Immature natural killer cell (primary cell): ENCODE measurements at regions not wholly inside any gene's neighbourhood (a gene's known extent, or its start where the extent isn't known, plus 50 kb on each side); places are given as distances from the start of the nearest gene placed in this dataset.

Source experiments
- DNase-seq, 3 donors: peaks; one replicate each; pipeline ENCODE4 v3.0.0; 2022; ENCODE audit warnings: mixed read lengths in 1 of 3
- H3K27ac Mint-ChIP-seq, 6 donors: one replicate each; pipeline ENCODE4 v1.8.0; 2020; ENCODE audit warnings: mixed read lengths in 6 of 6, mild to moderate bottlenecking in 5 of 6, inconsistent platforms in 4 of 6, moderate library complexity in 3 of 6
- H3K27me3 Mint-ChIP-seq, 3 donors: one replicate each; pipeline ENCODE4 v1.8.0; 2020 to 2021; ENCODE audit warnings: low read depth in 3 of 3, mild to moderate bottlenecking in 3 of 3, mixed read lengths in 3 of 3, moderate library complexity in 3 of 3, inconsistent platforms in 1 of 3
- H3K36me3 Mint-ChIP-seq, 3 donors: one replicate each; pipeline ENCODE4 v1.8.0; 2020; ENCODE audit warnings: mixed read lengths in 3 of 3, inconsistent platforms in 2 of 3, mild to moderate bottlenecking in 2 of 3
- H3K4me1 Mint-ChIP-seq, 2 donors: one replicate each; pipeline ENCODE4 v1.8.0; 2020; ENCODE audit warnings: inconsistent platforms in 2 of 2, mild to moderate bottlenecking in 2 of 2, mixed read lengths in 2 of 2, moderate library complexity in 1 of 2
- H3K4me3 Mint-ChIP-seq, 5 donors: one replicate each; pipeline ENCODE4 v1.8.0; 2020; ENCODE audit warnings: mild to moderate bottlenecking in 5 of 5, mixed read lengths in 5 of 5, inconsistent platforms in 3 of 5, moderate library complexity in 3 of 5
- H3K9me3 Mint-ChIP-seq, 6 donors: one replicate each; pipeline ENCODE4 v1.8.0; 2020; ENCODE audit warnings: mild to moderate bottlenecking in 6 of 6, mixed read lengths in 6 of 6, inconsistent platforms in 4 of 6, moderate library complexity in 3 of 6

- DNase-seq: no peak
- H3K4me1 Mint-ChIP-seq: no peaks in the 10 kb centered on the region
- no peak overlapping the region for H3K4me3 Mint-ChIP-seq
- H3K27ac Mint-ChIP-seq: no peak overlapping the region
- peaks cover 0 to 5% (median 4%) of the 10 kb centered on the region in 3 donors for H3K36me3 Mint-ChIP-seq
- H3K9me3 Mint-ChIP-seq: peaks cover 1 to 18% (median 11%) of the 10 kb centered on the region in 6 donors
- H3K27me3 Mint-ChIP-seq: no peaks in the 10 kb centered on the region
Observed at GRCh38 chr13:21949818-21950429, 279.1 kb downstream of the FGF9 start.

GRCh38 chr13:21956666-21957065 is 285.8 kb downstream of the FGF9 start:
- DNase-seq: no peak
- Mint-ChIP-seq H3K36me3 (no peaks in the 10 kb centered on the region), H3K27ac (no peak overlapping the region), H3K9me3 (peaks cover 0 to 3% (median 0%) of the 10 kb centered on the region in 6 donors), H3K4me1 (no peaks in the 10 kb centered on the region), H3K4me3 (no peak overlapping the region), H3K27me3 (peaks cover 1 to 6% (median 1%) of the 10 kb centered on the region in 3 donors)

GRCh38 chr13:21957833-21958232 is 287.0 kb downstream of the FGF9 start:
- no peak for DNase-seq

GRCh38 chr13:21960108-21960507 is 289.2 kb downstream of the FGF9 start:
- peaks cover 3 to 6% (median 3%) of the 10 kb centered on the region in 3 donors for H3K27me3 Mint-ChIP-seq
- no peak overlapping the region for H3K27ac Mint-ChIP-seq
- H3K4me1 Mint-ChIP-seq: no peaks in the 10 kb centered on the region
- H3K9me3 Mint-ChIP-seq: peaks cover 0 to 3% (median 0%) of the 10 kb centered on the region in 6 donors
- H3K36me3 Mint-ChIP-seq: peaks cover 0 to 3% (median 0%) of the 10 kb centered on the region in 3 donors
- H3K4me3 Mint-ChIP-seq: no peak overlapping the region
- no peak for DNase-seq

More at GRCh38 chr13:21957833-21958232, 287.0 kb downstream of the FGF9 start:
- Mint-ChIP-seq H3K4me3 (no peak overlapping the region), H3K27me3 (peaks cover 3 to 6% (median 3%) of the 10 kb centered on the region in 3 donors), H3K9me3 (peaks cover 0 to 3% (median 0%) of the 10 kb centered on the region in 6 donors), H3K27ac (no peak overlapping the region), H3K36me3 (peaks cover 0 to 3% (median 0%) of the 10 kb centered on the region in 3 donors), H3K4me1 (no peaks in the 10 kb centered on the region)

DNA sequence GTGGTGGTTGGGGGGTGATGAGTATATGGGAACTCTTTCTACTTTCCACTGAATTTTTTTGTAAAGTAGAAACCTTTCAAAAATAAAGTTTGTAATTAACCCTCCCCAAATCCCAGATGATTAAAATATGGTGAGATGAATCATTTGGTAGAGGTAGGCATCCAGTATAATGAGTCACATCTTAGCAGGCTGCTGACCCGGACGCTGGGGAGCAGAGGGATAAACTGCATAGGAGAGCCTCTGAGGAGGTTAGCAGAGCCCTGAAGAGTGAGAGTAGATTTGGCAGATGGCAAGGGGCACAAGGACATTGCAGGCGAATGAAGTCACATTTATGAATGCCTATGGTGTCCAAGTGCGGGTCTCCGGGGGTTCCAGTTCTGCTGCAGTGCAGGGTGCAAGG is 293.8 kb downstream of the FGF9 start:
- H3K36me3 Mint-ChIP-seq: peaks cover 0 to 3% (median 0%) of the 10 kb centered on the region in 3 donors

GRCh38 chr13:21965095-21965494 is 294.2 kb downstream of the FGF9 start:
- Mint-ChIP-seq H3K9me3 (peaks cover 0 to 3% (median 0%) of the 10 kb centered on the region in 6 donors), H3K4me3 (no peak overlapping the region), H3K27me3 (peaks cover 2 to 7% (median 4%) of the 10 kb centered on the region in 3 donors), H3K36me3 (peaks cover 0 to 3% (median 0%) of the 10 kb centered on the region in 3 donors), H3K4me1 (no peaks in the 10 kb centered on the region), H3K27ac (no peak overlapping the region)
- no peak for DNase-seq

More for the DNA sequence above, 293.8 kb downstream of the FGF9 start:
- no peaks in the 10 kb centered on the region for H3K4me1 Mint-ChIP-seq
- no peak for DNase-seq
- H3K27me3 Mint-ChIP-seq: peaks cover 2 to 7% (median 4%) of the 10 kb centered on the region in 3 donors
- no peak overlapping the region for H3K27ac Mint-ChIP-seq
- no peak overlapping the region for H3K4me3 Mint-ChIP-seq
- peaks cover 0 to 3% (median 0%) of the 10 kb centered on the region in 6 donors for H3K9me3 Mint-ChIP-seq

GRCh38 chr13:21966014-21966413 is 295.1 kb downstream of the FGF9 start:
- DNase-seq: no peak
- peaks cover 0 to 3% (median 0%) of the 10 kb centered on the region in 6 donors for H3K9me3 Mint-ChIP-seq
- peaks cover 0 to 3% (median 0%) of the 10 kb centered on the region in 3 donors for H3K36me3 Mint-ChIP-seq
- no peak overlapping the region for H3K4me3 Mint-ChIP-seq
- H3K4me1 Mint-ChIP-seq: no peaks in the 10 kb centered on the region
- H3K27ac Mint-ChIP-seq: no peak overlapping the region
- H3K27me3 Mint-ChIP-seq: peaks cover 2 to 7% (median 4%) of the 10 kb centered on the region in 3 donors

DNA sequence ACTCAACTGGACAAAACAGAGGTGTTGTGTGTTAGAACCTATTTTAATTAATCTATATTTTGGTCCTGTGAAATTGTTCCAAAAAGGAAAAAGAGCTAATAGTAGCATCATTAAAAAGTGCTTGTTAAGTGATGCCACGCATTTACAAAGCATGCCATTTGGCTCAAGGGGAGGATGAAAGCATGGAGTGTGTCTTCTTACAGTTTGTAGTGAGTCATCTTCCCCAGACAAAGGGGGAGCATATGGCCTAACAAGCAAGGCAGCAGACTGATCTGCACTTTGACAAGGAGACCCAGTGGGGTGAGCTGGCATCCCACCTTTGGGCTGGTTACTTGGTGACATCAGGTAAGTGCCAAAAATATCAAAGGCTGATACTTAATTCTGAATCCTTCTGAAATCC is 297.0 kb downstream of the FGF9 start:
- no peak overlapping the region for H3K4me3 Mint-ChIP-seq
- H3K27ac Mint-ChIP-seq: no peak overlapping the region
- no peak for DNase-seq
- H3K36me3 Mint-ChIP-seq: no peaks in the 10 kb centered on the region
- no peaks in the 10 kb centered on the region for H3K4me1 Mint-ChIP-seq
- H3K27me3 Mint-ChIP-seq: peaks cover 0 to 5% (median 0%) of the 10 kb centered on the region in 3 donors
- no peaks in the 10 kb centered on the region for H3K9me3 Mint-ChIP-seq

GRCh38 chr13:21970172-21970571 is 299.3 kb downstream of the FGF9 start:
- no peak overlapping the region for H3K27ac Mint-ChIP-seq
- peaks cover 0 to 5% (median 0%) of the 10 kb centered on the region in 3 donors for H3K27me3 Mint-ChIP-seq
- no peaks in the 10 kb centered on the region for H3K9me3 Mint-ChIP-seq

DNA sequence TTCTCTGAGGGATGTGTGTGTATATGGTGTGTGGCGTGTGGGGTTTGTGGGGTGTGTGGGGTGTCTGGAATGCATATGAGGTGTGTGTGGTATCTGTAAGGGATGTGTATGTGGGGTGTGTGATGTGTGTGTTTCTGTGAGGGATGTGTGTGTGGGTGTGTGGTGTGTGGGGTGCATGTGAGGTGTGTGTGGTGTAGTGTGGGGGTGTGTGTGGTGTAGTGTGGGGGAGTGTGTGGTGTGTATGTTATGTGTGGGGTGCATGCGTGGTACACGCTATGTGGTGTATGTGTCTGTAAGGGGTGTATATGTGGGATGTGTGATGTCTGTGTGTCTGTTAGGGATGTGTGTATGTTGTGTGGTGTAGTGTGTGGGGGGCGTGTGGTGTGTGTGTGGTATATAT is 300.0 kb downstream of the FGF9 start:
- no peaks in the 10 kb centered on the region for H3K36me3 Mint-ChIP-seq
- H3K9me3 Mint-ChIP-seq: no peaks in the 10 kb centered on the region
- H3K4me1 Mint-ChIP-seq: no peaks in the 10 kb centered on the region
- DNase-seq: no peak
- H3K4me3 Mint-ChIP-seq: no peak overlapping the region
- H3K27me3 Mint-ChIP-seq: peaks cover 0 to 5% (median 0%) of the 10 kb centered on the region in 3 donors
- H3K27ac Mint-ChIP-seq: no peak overlapping the region

More at GRCh38 chr13:21970172-21970571, 299.3 kb downstream of the FGF9 start:
- Mint-ChIP-seq H3K36me3 (no peaks in the 10 kb centered on the region), H3K4me1 (no peaks in the 10 kb centered on the region), H3K4me3 (no peak overlapping the region)
- no peak for DNase-seq

- Mint-ChIP-seq H3K27ac (no peak overlapping the region), H3K4me3 (no peak overlapping the region)
Observed at GRCh38 chr13:21971662-21972621, 301.1 kb downstream of the FGF9 start.

GRCh38 chr13:21973437-21974125 is 302.7 kb downstream of the FGF9 start:
- Mint-ChIP-seq H3K4me1 (no peaks in the 10 kb centered on the region), H3K4me3 (no peak overlapping the region), H3K36me3 (no peaks in the 10 kb centered on the region), H3K9me3 (no peaks in the 10 kb centered on the region), H3K27ac (no peak overlapping the region), H3K27me3 (peaks cover 2% of the 10 kb centered on the region in 3 donors)
- DNase-seq: no peak

More at GRCh38 chr13:21971662-21972621, 301.1 kb downstream of the FGF9 start:
- no peaks in the 10 kb centered on the region for H3K9me3 Mint-ChIP-seq
- no peak for DNase-seq
- no peaks in the 10 kb centered on the region for H3K4me1 Mint-ChIP-seq
- H3K27me3 Mint-ChIP-seq: peaks cover 0 to 5% (median 2%) of the 10 kb centered on the region in 3 donors
- no peaks in the 10 kb centered on the region for H3K36me3 Mint-ChIP-seq

DNA sequence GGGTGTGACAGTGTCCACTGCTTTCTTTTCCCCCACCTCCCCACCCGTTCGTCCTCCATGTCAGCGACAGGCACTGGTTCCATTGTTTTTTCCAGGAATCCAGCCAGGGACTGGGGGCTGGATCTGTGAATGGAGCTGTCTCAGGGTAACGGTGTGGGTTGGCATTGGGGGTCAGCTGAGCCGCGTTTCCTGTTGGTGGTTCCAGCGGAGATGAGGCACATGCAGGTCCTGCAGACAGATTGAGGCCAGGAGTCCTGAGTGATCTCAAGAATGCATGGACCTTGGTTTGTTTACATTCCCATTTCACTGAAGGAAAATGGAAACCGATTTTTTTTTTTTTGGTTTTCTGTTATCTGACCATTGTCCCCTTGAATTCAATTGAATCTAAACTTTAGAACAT is 303.9 kb downstream of the FGF9 start:
- H3K4me3 Mint-ChIP-seq: no peak overlapping the region

More for the DNA sequence above, 303.9 kb downstream of the FGF9 start:
- Mint-ChIP-seq H3K36me3 (no peaks in the 10 kb centered on the region), H3K4me1 (no peaks in the 10 kb centered on the region), H3K27me3 (peaks cover 0 to 2% (median 2%) of the 10 kb centered on the region in 3 donors), H3K9me3 (no peaks in the 10 kb centered on the region), H3K27ac (no peak overlapping the region)
- DNase-seq: no peak
